Esophagus muscularis mucosa (tissue), 4 donors: ENCODE measurements at regions not wholly inside any gene's neighbourhood (a gene's known extent, or its start where the extent isn't known, plus 50 kb on each side); places are given as distances from the start of the nearest gene placed in this dataset.

Experiments used
- DNase-seq: peaks from one replicate; pipeline ENCODE4 v3.0.0-alpha.2; 2017; ENCODE audit errors: extremely low spot score
- H3K27ac ChIP-seq, 4 donors: fragments of 200-600 bp; sonication (generic); replicated peaks in 1 of 4; 1 replicate in 3 of 4; 2 replicates in 1 of 4; pipeline ENCODE4 v1.5.1; 2016 to 2019; ENCODE audit warnings: mild to moderate bottlenecking in 1 of 4
- H3K27me3 ChIP-seq, 4 donors: fragments of 200-600 bp; sonication (generic); one replicate each; pipeline versions ENCODE4 v1.5.1 to v1.6.0; 2016 to 2019
- H3K36me3 ChIP-seq, 4 donors: fragments of 200-600 bp; sonication (generic); one replicate each; pipeline ENCODE4 v1.5.1; 2016 to 2019
- H3K4me1 ChIP-seq, 4 donors: fragments of 200-600 bp; sonication (generic); one replicate each; pipeline ENCODE4 v1.5.1; 2016 to 2019
- H3K4me3 ChIP-seq, 4 donors: fragments of 200-600 bp; sonication (generic); 1 replicate in 2 of 4; 2 replicates in 2 of 4; pipeline ENCODE4 v1.5.1; 2016 to 2019; ENCODE audit warnings: mild to moderate bottlenecking in 4 of 4, moderate library complexity in 1 of 4
- H3K9me3 ChIP-seq, 4 donors: fragments of 200-600 bp; sonication (generic); 1 replicate in 3 of 4; 2 replicates in 1 of 4; pipeline ENCODE4 v1.5.1; 2016 to 2019
- EP300 ChIP-seq: sonication (generic); formaldehyde crosslinking; IDR thresholded peaks from one replicate; pipeline ENCODE4 v1.6.1; 2017; ENCODE audit warnings: antibody characterized with exemption
- POLR2A ChIP-seq: fragments of 450-650 bp; IDR thresholded peaks from one replicate; pipeline ENCODE4 v1.6.1; 2017; ENCODE audit warnings: antibody characterized with exemption, moderate library complexity, mild to moderate bottlenecking, low read depth
- POLR2AphosphoS5 ChIP-seq, 2 donors: sonication (generic); formaldehyde crosslinking; IDR thresholded peaks; one replicate each; pipeline ENCODE4 v1.6.1; 2017; ENCODE audit warnings: antibody characterized with exemption in 2 of 2
- WGBS: methylation state at CpG from one replicate; pipeline ENCODE4 v1.1.5; 2018; 5-methylcytosine and 5-hydroxymethylcytosine counted together
- intact Hi-C: fragments of 100-400 bp; cut with DNase I; formaldehyde crosslinking; loops from one replicate; pipeline ENCODE4 v1.15.1; 2023
- TF ChIP-seq, protein P1 (sequence below), 3 experiments: fragments of 200-600 bp in 2 of 3; fragments of 450-650 bp in 1 of 3; sonication (generic) in 2 of 3; IDR thresholded peaks; one replicate each; pipeline ENCODE4 v1.5.1; 2017 to 2019; ENCODE audit warnings: antibody characterized with exemption in 3 of 3, mild to moderate bottlenecking in 2 of 3, moderate library complexity in 1 of 3

DNA sequence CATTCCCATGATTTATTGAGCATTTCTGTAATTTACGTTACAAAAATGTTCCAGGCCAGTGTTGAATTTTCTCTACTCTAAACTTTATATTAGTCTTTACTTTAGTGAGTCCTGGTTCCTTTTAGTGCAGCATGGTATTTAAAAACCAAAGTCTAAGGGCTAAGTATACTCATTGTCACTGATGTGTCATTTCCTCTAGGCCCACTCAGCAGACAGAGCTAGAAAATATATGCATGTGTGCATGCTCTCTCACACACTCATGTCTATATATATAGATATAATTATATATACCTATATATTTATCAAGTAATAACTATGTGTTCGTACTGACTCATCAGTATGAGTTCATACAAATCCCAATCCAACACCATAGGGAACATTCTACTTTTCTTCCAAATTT lies 132.5 kb upstream of the SLC8A1 start:
- TF ChIP-seq POLR2A = no peak
- no peak for TF ChIP-seq POLR2AphosphoS5 (IDR thresholded peaks at IDR 0.05)
- TF ChIP-seq, protein P1, sequence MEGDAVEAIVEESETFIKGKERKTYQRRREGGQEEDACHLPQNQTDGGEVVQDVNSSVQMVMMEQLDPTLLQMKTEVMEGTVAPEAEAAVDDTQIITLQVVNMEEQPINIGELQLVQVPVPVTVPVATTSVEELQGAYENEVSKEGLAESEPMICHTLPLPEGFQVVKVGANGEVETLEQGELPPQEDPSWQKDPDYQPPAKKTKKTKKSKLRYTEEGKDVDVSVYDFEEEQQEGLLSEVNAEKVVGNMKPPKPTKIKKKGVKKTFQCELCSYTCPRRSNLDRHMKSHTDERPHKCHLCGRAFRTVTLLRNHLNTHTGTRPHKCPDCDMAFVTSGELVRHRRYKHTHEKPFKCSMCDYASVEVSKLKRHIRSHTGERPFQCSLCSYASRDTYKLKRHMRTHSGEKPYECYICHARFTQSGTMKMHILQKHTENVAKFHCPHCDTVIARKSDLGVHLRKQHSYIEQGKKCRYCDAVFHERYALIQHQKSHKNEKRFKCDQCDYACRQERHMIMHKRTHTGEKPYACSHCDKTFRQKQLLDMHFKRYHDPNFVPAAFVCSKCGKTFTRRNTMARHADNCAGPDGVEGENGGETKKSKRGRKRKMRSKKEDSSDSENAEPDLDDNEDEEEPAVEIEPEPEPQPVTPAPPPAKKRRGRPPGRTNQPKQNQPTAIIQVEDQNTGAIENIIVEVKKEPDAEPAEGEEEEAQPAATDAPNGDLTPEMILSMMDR (IDR thresholded peaks at IDR 0.05) = no peak
- TF ChIP-seq EP300 = no peak
- no peaks in the 10 kb centered on the region for H3K9me3 ChIP-seq
- intact Hi-C loops = no loop called here
- no peaks in the 10 kb centered on the region for H3K36me3 ChIP-seq
- DNase-seq = no peak
- H3K27ac ChIP-seq = no peak overlapping the region
- H3K4me3 ChIP-seq = no peak overlapping the region
- H3K4me1 ChIP-seq = no peaks in the 10 kb centered on the region
- WGBS = 91% methylated on average over 2 of the region's 2 CpGs
- H3K27me3 ChIP-seq = no peaks in the 10 kb centered on the region

DNA sequence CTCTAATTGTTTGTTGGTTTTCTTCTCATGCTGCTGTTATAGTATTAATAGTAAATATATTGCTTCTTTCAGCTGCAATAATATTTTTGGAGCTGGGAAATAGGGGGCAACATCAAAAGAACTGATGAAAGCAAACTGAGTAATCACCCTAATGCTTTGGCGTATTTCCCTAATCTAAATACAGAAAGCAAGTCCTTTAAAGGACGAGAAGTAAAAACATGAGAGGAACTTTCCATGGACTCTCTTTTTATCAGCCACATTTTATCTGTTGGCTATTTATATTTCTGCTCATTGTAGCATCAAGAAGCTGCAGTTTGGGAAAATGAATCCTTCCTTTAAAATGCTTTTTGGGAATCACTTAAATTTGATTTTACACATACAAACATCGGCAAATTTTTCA lies 139.9 kb upstream of the SLC8A1 start:
- no peaks in the 10 kb centered on the region for H3K36me3 ChIP-seq
- intact Hi-C loops = no loop called here
- 77% methylated on average over 3 of the region's 3 CpGs for WGBS
- H3K9me3 ChIP-seq = no peaks in the 10 kb centered on the region
- no peak overlapping the region for H3K27ac ChIP-seq
- no peak for TF ChIP-seq EP300
- TF ChIP-seq, protein P1 (IDR thresholded peaks at IDR 0.05) = no peak
- no peak for TF ChIP-seq POLR2AphosphoS5 (IDR thresholded peaks at IDR 0.05)
- no peak for TF ChIP-seq POLR2A
- H3K4me1 ChIP-seq = no peaks in the 10 kb centered on the region
- H3K4me3 ChIP-seq = no peak overlapping the region
- no peak for DNase-seq
- no peaks in the 10 kb centered on the region for H3K27me3 ChIP-seq

DNA sequence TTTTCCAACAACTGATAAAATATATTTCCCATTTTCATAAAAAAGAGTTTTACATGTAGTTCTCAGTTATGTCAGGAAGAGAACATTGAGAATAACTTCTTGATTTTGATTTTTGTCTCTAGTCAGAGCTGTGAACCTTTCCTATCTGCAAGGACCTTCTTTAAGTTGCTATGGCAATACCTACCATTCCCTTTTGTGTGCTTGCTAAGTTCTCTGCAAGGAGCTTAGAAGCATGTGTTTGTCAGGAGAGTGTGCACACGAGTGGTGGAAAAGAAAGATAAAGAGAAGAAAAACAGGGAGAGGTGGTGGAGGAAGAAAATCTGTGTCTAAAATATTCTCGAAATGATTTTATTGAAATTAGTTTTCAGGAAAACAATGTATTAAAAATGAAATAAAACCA lies 140.3 kb upstream of the SLC8A1 start:
- no peaks in the 10 kb centered on the region for H3K9me3 ChIP-seq
- TF ChIP-seq POLR2A = no peak
- TF ChIP-seq POLR2AphosphoS5 (IDR thresholded peaks at IDR 0.05) = no peak
- TF ChIP-seq EP300 = no peak
- TF ChIP-seq, protein P1 (IDR thresholded peaks at IDR 0.05) = no peak
- WGBS = 76% methylated on average over 2 of the region's 2 CpGs
- no peaks in the 10 kb centered on the region for H3K36me3 ChIP-seq
- H3K27me3 ChIP-seq = no peaks in the 10 kb centered on the region
- no peak for DNase-seq
- H3K27ac ChIP-seq = no peak overlapping the region
- H3K4me3 ChIP-seq = no peak overlapping the region
- intact Hi-C loops = no loop called here
- H3K4me1 ChIP-seq = no peaks in the 10 kb centered on the region

DNA sequence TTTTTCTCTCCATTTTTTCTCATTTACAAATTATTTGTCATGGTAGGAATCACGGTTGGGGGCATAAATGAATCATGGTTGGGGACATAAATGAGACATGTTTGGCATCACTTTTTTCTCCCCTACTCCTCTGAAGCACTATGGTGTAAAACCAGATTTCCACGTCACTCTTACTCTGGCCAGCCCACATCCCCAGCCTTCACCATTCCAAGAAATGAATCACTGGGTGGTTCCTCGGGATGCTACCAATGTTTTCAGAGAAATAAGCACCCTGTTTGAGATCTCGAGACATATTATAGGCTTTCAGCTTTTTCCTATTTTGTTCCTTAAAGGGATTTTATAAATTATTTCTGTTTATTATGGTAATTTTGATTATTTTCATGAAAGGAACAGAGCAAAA lies 155.0 kb upstream of the SLC8A1 start:
- 82% methylated on average over 4 of the region's 4 CpGs for WGBS
- intact Hi-C loops = no loop called here

DNA sequence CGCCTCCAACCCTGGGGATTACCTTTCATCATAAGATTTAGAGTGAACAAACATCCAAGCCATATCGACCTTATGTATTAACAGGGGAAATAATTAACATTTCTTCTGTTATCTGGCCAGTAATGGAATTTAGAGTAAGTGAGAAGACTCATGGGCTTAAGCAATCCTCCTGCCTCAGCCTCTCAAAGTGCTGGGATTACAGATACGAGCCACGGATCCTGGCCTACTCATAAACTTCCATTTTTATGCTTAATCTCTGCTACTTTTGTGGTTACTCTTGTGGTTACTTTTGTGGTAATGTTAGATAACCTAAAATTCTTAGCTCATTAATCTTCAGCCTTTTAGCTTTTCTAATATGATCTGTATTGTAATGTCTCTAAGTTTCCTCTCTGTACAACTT lies 159.3 kb upstream of the SLC8A1 start:
- no peak for DNase-seq
- TF ChIP-seq POLR2A (no peak), POLR2AphosphoS5 (IDR thresholded peaks at IDR 0.05) (no peak), EP300 (no peak)
- TF ChIP-seq, protein P1 (IDR thresholded peaks at IDR 0.05) = no peak
- peaks cover 0 to 6% (median 2%) of the 10 kb centered on the region in 4 donors for H3K9me3 ChIP-seq
- H3K4me1 ChIP-seq = no peaks in the 10 kb centered on the region
- no peak overlapping the region for H3K4me3 ChIP-seq
- H3K27ac ChIP-seq = no peak overlapping the region
- WGBS = 85% methylated on average over 4 of the region's 4 CpGs
- H3K36me3 ChIP-seq = no peaks in the 10 kb centered on the region
- no peaks in the 10 kb centered on the region for H3K27me3 ChIP-seq
- intact Hi-C loops = no loop called here

More for the DNA sequence above, 155.0 kb upstream of the SLC8A1 start:
- Histone ChIP-seq H3K36me3 (no peaks in the 10 kb centered on the region), H3K9me3 (peaks cover 0 to 6% (median 2%) of the 10 kb centered on the region in 4 donors), H3K27ac (no peak overlapping the region), H3K4me1 (no peaks in the 10 kb centered on the region), H3K4me3 (no peak overlapping the region), H3K27me3 (no peaks in the 10 kb centered on the region)
- DNase-seq = no peak
- TF ChIP-seq POLR2A (no peak), POLR2AphosphoS5 (IDR thresholded peaks at IDR 0.05) (no peak), EP300 (no peak)
- TF ChIP-seq, protein P1 (IDR thresholded peaks at IDR 0.05) = no peak
